MM.1S (cell line): ENCODE measurements at regions not wholly inside any gene's neighbourhood (a gene's known extent, or its start where the extent isn't known, plus 50 kb on each side); places are given as distances from the start of the nearest gene placed in this dataset.

ENCODE experiments used
- CTCF ChIP-seq: fragments of 300-600 bp; sonication (generic); IDR thresholded peaks from 2 replicates; pipeline ENCODE4 v1.5.1; 2016; ENCODE audit warnings: antibody characterized with exemption, low read length, mixed read lengths
- EZH2 ChIP-seq: fragments of 300-600 bp; sonication (generic); optimal IDR thresholded peaks from 2 replicates; pipeline ENCODE3; 2017; ENCODE audit warnings: low read depth, mild to moderate bottlenecking, antibody characterized with exemption, low read length, mixed read lengths
- EZH2phosphoT487 ChIP-seq: fragments of 300-600 bp; sonication (generic); IDR thresholded peaks from 2 replicates; pipeline ENCODE4 v1.6.1; 2018; ENCODE audit warnings: antibody characterized with exemption, low read length

- TF ChIP-seq CTCF (no peak), EZH2 (no peak), EZH2phosphoT487 (no peak)
Measured at GRCh38 chr4:83213640-83214039, 71.0 kb downstream of the COQ2 start.
